NCI-H226 (cell line): ENCODE measurements at regions not wholly inside any gene's neighbourhood (a gene's known extent, or its start where the extent isn't known, plus 50 kb on each side); places are given as distances from the start of the nearest gene placed in this dataset.
"Not testable (repeated sequence)": the region's sequence is repeated elsewhere in the genome, so short reads cannot be mapped to it uniquely, and the experiment has no call there.

ENCODE experiments used
- DNase-seq: peaks from one replicate; pipeline ENCODE4 v3.0.0-alpha.2; 2015

DNA sequence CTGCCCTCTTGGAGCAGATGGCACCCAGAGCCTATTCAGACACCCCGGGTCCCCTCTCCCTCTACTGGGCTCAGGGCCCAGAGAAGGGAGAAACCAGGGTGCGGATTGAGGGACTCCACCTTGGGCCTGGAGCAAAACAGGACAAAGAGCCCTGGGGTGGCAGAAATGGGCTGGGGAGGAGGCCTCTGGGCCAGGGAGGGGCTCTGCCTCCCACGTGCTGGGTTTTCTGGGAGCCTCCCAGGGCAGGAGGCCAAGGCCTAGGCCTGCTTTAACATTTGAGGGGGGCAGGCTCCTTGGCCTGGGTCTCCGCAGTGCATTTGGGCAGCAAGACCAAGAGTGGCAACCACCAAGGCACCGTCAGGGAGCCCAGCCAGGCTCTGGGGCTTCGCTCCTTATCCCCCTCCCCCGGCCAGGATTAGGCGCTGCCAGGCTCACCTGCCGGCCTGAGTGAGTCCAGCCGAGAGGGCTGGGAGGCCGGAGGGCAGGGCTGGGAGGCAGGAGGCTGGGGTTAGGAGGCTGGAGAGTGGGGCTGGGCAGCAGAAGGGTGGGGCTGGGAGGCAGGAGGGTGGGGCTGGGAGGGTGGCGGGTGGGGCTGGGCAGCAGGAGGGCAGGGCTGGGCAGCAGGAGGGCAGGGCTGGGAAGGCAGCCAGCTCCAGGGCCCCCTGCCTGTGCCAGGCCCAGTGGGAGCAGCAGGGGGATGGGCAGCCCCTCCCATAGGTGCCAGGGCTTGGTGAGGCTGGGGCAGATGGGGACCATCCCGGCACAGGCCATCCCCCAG lies 101.8 kb upstream of the EIF5 start:
- peak; percentile 55 for DNase-seq

DNA sequence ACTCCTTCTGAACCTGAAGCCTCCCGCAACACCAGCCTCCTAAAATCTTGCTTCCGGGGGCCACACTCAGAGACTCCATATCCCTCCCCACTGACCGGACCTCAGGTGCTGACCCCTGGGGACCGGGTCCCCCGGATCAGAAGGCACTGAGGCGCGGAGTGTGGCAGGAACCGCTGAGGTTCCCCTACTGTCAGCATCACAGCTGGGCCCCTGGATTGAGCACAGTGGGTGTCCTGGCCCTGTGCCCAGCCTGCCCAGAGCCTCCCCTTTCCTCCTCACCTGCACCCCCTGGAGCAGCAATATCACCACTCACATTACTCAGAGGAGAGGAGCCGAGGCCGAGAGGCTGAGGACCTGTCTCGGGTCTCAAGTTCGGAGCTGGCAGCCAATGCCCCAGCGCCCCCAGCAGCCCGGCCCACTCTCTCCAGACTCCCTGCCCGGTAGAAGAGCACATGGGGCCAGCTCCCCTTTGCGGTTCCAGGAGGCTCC lies 101.2 kb upstream of the EIF5 start:
- DNase-seq: no peak

DNA sequence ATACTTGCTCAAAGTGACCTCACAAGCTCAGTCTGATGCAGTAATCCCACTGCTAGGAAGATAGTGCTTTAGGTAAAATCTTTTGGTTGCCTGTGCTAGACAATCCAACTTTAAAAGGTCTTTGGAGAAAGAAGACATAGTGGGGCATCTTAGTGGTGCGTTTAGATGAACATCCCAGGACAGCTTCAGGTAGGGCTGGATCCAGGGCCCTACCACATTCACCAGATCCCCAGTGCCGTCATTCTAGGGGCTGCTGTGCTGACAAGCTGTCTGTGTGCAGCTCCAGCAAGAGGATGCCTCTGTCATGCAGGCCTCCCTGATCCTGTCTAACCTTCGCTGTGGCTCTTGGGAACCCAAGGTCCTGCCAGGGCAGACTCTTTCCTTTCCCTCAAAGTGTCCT lies 100.7 kb upstream of the EIF5 start:
- no peak for DNase-seq

DNA sequence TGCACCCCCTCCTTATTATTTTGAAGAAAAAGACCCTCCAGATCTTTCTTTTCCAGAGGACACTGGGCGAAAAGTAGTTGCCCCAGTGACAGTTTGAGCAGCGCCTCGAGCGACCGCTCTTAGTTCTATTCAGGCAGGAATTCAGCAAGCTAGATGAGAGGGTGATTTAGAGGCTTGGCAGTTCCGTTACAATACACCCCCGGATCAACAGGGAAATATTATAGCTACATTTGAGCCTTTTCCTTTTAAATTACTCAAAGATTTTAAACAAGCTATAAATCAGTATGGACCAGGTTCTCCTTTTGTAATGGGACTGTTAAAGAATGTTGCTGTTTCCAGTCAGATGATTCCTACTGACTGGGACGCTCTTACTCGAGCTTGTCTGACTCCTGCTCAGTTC lies 99.2 kb upstream of the EIF5 start:
- DNase-seq: not testable (repeated sequence)

DNA sequence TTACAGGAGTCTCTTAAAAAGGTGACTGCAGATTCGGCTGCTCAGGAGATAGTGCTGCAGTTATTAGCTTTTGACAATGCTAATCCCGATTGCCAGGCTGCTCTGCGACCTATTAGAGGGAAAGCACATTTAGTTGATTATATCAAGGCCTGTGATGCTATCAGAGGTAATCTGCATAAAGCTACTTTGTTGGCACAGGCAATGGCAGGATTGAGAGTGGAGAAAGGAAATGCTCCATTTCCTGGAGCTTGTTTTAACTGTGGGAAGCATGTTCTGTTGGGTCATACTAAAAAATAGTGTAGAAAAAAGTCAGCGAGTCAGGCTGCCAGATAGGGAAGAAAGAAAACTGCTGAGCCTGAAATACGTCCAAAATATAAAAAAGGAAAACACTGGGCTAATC lies 98.5 kb upstream of the EIF5 start:
- DNase-seq: not testable (repeated sequence)

DNA sequence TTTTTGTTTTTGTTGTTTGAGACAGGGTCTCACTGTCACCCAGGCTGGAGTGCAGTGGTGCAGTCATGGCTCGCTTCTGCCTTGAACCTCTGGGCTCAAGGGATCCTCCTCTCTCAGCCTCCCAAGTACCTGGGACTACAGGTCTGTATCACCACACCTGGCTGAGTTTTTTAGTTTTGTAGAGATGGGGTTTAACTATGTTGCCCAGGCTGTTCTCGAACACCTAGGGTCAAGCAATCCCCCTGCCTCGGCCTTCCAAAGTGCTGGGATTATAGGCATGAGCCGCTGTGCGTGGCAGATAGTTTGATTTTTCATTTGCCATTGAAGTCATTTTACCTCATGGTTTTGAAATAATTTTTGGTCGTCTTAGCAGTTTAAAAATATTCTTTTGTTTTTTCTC lies 94.3 kb upstream of the EIF5 start:
- no peak for DNase-seq

DNA sequence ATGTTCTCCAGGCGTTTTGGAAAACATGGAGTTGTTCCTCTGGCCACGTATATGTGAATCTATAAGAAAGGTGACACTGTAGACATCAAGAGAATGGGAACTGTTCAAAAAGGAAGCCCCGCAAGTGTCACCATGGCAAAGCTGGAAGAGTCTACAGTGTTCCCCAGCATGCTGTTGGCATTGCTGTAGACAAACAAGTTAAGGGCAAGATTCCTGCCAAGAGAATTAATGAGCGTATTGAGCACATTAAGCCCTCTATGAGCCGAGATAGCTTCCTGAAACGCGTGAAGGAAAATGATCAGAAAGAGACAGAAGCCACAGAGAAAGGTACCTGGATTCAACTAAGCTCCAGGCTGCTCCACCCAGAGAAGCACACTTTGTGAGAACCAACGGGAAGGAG lies 92.5 kb upstream of the EIF5 start:
- no peak for DNase-seq

DNA sequence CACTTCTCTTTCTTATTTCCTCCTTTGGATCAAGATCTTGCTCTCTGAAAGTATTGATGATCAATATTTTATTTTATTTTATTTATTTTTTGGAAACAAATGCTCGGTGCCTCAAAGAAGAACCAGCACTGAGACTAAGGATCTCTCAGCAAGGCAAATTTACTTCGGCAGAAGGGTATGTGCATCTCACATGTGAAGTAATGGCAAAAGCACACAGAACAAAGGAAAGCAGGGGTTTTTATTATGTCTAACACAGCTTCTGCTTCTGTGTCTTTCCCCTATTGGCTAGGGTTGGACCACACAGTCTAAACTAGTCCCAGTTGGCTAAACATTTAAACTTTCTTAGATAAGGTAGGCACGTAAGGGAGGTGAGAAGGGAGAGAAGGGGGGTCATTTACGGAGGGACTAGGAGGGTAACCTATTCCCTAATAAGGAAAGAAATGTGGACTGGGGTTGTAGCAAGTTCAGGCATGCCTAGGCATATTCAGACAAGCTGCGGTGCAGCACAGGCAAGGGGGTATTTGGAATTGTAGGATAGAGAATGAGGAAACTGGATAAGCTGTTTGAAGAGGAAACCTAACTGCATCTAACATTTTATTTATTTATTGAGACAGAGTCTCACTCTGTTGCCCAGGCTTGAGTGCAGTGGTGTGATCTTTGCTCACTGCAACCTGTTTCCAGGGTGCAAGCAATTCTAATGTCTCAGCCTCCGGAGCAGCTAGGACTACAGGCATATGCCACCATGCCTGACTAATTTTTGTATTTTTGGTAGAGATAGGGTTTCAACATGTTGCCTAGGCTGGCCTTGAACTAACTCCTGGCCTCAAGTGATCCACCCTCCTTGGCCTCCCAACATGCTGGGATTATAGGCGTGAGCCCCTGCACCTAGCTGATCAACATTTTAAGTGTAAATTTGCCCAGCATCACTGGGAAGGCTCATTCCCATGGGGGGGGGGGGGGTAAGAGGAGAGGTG lies 90.0 kb upstream of the EIF5 start:
- no peak for DNase-seq

DNA sequence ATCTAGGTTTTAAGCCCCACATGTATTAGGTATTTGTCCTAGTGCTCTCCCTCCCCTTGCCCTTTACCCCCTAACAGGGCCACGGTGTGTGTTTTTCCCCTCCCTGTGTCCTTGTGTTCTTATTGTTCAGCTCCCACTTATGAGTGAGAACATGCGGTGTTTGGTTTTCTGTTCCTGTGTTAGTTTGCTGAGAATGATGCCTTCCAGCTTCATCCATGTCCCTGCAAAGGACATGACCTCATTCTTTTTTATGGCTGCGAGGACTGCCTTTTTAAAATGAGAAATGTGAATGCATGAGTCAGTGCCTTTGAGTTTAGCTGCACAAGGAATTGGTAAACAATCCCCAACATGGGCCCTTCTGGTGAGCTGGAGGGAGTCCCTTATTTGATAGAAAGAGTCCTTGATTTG lies 88.4 kb upstream of the EIF5 start:
- DNase-seq: not testable (repeated sequence)

DNA sequence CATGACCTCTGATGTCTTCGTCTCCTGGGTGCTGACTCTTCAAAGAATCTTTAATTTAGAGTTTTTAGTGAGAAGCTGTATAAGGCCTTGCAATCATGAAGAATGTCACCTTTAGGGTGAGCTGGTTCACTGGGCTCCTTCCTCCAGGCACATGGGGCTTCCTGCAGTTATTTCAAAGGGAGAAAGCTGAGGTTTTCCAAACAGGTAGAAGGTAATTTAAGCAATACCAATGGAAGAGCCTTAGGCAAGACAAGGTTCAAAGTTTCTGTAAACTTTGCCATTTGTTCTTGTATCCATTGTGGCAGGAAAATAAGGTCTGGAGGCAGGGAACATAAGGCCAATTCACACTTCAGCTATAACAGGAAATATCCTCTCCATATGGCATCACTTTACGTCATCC lies 88.0 kb upstream of the EIF5 start:
- DNase-seq: no peak

DNA sequence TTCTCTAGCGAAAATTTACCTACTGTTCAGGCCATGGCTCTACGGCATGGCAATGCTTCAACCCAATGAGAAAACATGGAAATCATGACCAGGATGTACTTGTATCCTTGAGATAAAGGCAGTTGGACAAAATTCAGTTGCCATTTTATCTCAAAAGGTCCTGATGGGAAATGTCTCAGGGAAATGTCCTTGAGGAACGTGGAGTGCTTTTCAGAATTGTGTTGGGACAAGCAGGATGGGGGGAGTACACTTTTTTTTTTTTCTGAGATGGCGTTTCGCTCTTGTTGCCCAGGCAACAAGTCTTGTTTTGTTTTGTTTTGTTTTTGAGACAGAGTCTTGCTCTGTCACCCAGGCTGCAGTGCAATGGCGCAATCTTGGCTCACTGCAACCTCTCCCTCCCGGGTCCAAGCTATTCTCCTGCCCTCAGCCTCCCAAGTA lies 86.8 kb upstream of the EIF5 start:
- no peak for DNase-seq

DNA sequence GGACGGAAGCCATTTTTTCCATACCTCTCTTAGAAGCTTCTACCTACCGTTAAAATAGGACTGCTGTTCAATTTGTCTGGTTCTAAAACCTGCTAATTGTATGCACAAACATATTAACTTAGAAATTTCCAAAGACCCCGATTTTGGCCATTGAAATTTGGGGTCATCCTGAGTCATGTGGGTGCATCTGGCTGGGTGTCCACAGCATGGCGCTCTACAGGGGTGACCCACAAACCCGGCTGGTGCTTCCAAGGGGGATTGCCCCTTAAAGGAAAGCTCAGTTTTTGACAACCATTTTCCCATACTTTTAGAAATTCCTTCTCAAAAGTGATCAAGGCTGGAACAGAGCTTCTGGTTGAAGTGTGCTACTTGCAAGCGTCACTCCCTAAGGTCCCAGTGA lies 83.9 kb upstream of the EIF5 start:
- no peak for DNase-seq

DNA sequence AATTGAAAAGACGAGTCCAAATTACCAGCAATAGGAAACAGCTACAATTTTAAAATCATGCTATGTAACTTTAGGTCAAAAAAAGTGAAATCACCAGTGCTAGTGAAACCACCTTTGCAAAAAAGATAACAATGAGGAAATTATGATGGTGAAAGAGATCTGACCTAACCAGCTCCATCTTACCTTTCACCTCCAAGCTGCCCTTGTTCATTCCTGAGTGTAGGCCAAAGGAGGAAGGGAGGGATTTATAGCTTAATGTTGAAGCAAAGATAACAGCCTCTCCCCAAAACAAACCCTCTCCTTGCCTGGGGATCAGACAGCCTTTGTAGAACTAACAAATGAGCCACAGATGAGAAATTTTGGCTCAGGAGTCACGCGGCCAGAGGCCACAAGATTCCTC lies 83.2 kb upstream of the EIF5 start:
- DNase-seq: peak; percentile 64

DNA sequence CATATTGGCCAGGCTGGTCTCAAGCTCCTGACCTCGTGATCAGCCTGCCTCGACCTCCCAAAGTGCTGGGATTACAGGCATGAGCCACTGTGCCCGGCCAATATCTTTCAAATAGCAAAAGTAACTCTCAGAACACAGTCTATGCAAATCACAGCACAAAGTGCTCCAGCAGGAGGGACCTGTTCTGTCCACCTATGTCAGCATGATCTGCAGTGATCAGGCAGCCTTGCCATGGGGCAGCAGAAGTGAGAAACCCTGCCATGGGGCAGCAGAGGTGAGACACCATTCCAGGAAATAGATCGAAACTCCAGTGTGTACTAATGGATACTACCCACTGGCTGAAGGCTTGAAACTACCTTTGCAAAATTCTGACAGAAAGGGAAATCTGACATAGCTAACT lies 78.5 kb upstream of the EIF5 start:
- no peak for DNase-seq

DNA sequence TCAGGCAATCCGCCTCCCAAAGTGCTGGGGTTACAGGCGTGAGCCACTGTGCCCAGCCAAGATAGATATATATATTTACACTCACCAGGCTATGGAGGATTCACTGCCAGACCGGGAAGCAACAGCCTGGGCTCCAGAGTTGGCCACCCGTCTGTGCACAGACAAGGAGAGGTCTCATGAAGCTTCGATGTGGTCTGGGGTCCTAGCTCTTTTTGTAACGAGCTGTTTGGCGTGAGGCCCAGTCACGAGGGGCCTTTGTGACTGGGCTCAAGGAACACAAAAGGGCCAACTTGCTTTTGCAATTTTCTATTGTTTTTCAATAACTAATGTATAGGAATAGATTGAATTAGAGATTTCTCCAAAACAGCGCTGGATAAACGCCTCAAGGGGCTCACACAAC lies 77.6 kb upstream of the EIF5 start:
- no peak for DNase-seq

DNA sequence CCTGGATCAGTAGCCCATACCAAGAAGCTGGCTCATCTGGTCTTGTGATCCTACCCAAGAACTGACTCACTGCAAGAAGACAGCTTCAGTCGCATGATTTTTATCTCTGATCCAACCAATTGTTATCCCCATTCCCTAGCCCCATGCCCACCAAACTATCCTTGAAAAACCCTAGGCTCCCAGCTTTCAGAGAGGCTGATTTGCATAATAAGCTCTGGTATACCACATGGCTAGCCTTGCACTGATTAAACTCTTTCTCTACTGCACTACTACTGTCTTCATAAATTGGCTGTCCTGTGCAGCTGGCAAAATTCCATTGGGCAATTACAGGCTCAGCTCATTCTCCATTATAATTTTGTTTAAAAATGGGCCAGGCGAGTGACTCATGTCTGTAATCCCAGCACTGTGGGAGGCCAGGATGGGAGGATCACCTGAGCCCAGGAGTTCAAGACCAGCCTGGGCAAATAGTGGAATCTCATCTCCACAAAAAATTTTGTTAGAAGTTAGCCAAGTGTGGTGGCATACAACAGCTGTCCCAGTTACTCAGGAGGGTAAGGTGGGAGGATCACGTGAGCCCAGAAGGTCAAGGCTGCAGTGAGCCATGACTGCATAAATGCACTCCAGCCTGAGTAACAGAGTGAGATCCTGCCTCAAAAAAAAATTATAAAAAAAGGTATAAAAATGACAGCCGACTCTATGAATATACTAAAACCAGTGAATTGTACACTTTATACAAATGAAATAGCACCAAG lies 76.7 kb upstream of the EIF5 start:
- peak; percentile 56 for DNase-seq

DNA sequence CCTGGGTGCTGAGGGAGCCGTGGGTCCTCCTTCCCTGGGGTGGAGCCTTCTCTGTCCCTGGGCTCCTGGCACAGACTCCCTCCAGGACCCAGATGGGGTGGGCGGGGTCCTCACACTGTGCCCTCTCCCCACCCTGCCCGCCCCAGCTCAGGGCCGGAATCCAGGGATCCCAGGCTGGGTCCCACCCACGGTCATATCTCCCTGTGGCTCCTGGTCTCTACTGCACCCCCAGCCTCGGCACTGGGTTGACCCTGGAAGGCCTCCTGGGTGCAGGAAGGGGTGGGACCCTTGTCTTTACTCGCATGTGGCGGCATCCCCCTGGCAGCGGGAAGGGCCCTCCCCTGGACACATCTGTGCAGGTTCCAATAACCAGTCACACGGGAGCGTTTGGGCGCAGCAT lies 75.8 kb upstream of the EIF5 start:
- no peak for DNase-seq

DNA sequence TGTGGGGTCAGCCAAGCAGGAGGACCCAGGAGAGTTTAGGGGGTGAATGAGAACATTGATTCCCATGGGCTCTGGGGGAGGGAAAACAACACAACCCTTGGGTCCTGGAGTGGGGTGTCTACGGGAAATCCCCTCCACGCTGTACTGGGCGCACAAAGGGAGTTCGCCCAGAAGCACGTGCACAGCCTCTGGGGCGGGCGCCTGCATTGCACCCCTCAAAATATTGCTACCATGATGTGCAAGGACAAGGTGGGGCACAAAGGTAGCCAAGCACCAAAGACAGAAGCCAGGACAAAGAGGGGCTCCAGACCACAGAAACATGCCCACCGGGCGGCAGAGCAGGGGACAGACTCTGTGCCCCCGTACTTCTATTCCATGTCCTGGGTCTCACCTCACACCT lies 74.9 kb upstream of the EIF5 start:
- DNase-seq: no peak

DNA sequence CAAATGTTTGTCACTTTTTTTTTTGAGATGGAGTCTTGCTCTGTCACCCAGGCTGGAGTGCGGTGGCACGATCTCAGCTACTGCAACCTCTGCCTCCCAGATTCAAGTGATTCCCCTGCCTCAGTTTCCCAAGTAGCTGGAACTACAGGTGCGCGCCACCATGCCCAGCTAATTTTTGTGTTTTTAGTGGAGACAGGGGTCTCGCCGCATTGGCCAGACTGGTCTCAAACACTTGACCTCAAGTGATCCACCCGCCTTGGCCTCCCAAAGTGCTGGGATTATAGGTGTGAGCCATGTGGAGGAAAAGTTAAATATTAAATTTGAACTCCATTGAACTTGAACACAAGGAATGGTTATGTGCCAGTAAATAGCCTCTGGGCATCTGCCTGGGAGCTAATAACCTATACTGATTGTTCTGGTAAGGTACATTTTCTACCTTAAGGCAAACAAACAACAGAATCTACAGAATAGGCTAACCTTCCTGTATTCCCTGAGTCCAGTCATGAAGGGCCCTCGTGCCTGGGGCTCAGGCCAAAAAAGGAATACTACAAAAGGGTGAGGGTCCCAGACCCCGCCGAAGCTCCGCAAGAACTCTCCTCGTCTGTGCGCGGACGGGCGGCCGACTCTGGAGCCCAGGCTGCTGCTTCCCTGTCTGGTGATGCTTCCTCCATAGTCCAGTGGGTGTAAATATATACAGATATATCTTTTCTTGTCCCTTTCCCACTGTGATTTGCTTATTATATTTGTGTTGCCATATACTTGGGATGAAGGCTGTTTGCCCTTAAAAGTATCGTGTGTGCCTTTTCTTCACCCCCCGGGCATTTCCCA lies 74.0 kb upstream of the EIF5 start:
- DNase-seq: no peak

DNA sequence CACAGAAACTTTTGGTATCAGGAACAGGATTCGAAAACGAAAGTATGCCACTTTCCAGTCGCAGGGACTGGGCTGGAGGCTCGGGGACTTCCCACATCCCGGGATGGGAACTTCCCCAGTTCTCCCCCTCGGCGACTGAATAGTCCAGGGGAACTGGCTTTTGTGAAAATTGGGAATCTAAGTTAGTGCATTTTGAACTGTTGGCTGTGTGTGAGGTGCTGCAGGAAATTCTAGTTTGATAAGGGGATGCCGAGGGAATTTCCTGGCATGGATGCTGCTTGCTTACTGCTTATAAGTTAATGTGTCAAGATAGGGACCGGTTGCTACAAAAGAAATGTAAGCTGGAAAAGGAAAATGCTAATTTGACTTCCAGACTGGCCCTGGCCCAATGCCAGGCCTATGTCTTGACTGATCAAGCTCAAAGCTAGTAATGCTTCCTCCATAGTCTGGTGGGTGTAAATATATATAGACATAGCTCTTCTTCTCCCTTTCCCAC lies 73.4 kb upstream of the EIF5 start:
- peak; percentile 60 for DNase-seq

DNA sequence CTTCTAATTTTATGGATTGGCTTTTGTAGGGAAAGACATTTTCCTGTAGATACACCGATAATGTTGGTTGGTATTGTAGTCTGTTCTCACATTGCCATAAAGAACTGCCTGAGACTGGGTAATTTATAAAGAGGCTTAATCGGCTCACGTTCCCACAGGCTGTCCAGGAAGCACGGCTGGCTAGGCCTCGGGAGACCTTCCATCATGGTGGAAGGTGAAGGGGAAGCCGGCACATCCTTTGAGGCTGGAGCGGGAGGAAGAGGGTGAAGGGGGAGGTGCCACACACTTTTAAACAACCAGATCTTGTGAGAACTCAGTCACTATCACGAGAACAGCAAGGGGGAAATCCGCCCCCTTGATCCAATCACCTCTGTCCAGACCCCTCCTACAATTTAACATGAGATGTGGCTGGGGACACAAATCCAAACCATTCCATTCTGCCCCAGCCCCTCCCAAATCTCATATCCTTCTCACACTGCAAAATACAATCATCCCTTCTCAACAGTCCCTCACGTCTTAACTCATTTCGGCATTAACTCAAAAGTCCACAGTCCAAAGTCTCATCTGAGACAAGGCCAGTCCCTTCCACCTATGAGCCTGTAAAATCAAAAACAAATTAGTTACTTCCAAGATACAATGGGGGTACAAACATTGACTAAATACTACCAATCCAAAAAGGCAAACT lies 66.7 kb upstream of the EIF5 start:
- DNase-seq: no peak
